Endothelial cell (in vitro differentiated cells): ENCODE measurements at regions not wholly inside any gene's neighbourhood (a gene's known extent, or its start where the extent isn't known, plus 50 kb on each side); places are given as distances from the start of the nearest gene placed in this dataset.

Experiments used
- DNase-seq: peaks from one replicate; pipeline ENCODE4 v3.0.0; 2021; ENCODE audit warnings: low spot score
- H3K27ac Mint-ChIP-seq: one replicate; pipeline ENCODE4 v1.8.0; 2021; ENCODE audit warnings: mixed read lengths, inconsistent platforms; ENCODE audit not compliant: unreplicated experiment
- H3K27me3 Mint-ChIP-seq: one replicate; pipeline ENCODE4 v1.8.0; 2021; ENCODE audit warnings: mild to moderate bottlenecking, moderate library complexity, mixed read lengths, inconsistent platforms; ENCODE audit not compliant: unreplicated experiment
- H3K36me3 Mint-ChIP-seq: one replicate; pipeline ENCODE4 v1.8.0; 2021; ENCODE audit warnings: mild to moderate bottlenecking, low read depth, mixed read lengths, inconsistent platforms; ENCODE audit not compliant: unreplicated experiment
- H3K4me1 Mint-ChIP-seq: one replicate; pipeline ENCODE4 v1.8.0; 2021; ENCODE audit warnings: mild to moderate bottlenecking, mixed read lengths, inconsistent platforms; ENCODE audit not compliant: unreplicated experiment
- H3K4me3 Mint-ChIP-seq: one replicate; pipeline ENCODE4 v1.8.0; 2021; ENCODE audit warnings: mild to moderate bottlenecking, mixed read lengths, inconsistent platforms; ENCODE audit not compliant: unreplicated experiment
- H3K9me3 Mint-ChIP-seq: one replicate; pipeline ENCODE4 v1.8.0; 2021; ENCODE audit warnings: mixed read lengths, inconsistent platforms; ENCODE audit not compliant: unreplicated experiment
- CTCF ChIP-seq: fragments of 200-600 bp; sonication (generic); IDR thresholded peaks from one replicate; pipeline ENCODE4 v1.5.0; 2021; ENCODE audit warnings: antibody characterized with exemption; ENCODE audit not compliant: unreplicated experiment

DNA sequence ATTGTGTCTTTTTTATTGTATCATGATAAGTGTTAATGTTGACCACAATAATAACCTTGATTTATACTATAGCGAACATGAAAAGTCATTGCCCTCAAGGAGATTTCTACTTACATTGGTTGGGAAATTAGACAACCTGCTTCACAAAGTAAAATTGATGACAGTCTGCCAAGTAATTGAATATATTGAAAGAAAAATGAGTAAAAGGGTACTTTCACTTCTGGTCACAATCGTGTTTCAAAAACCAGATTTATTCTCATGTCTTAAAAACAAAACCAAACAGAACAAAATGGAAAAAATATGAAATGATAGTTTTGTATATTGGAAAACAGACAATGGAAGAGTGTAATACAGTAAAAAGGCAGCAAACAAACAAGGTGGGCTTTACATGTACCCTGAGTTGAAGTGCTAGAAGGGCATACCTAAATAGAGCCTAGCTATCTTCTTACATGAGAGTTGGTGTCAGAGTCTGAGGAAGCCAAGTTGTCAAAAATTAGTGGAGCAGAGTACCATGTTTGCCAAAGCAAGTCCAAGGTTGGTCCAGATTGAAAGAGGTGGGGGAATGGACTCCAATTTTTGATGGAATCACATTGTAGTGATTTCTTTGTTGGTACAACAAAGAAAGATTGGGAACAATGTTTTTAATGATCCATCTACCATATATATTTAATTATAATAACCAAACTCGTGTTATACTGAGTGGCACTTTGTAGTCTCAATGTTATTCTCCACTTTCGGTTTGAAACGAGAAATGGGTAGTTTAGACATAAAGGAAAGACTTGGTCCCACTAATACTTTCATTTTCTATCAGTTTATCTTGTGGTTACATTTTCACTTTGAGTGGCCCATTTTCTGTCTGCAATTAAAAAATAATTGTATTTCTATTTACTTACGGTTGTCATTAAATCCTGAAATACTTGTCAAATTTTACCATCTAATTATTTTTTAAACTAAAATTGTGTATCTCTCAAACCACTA is 775.6 kb downstream of the STIM2 start:
- H3K27me3 Mint-ChIP-seq = no peaks in the 10 kb centered on the region
- no peaks in the 10 kb centered on the region for H3K9me3 Mint-ChIP-seq
- H3K36me3 Mint-ChIP-seq = no peaks in the 10 kb centered on the region
- H3K4me1 Mint-ChIP-seq = no peaks in the 10 kb centered on the region
- no peak for TF ChIP-seq CTCF
- DNase-seq = no peak
- H3K4me3 Mint-ChIP-seq = no peak overlapping the region
- no peak overlapping the region for H3K27ac Mint-ChIP-seq

DNA sequence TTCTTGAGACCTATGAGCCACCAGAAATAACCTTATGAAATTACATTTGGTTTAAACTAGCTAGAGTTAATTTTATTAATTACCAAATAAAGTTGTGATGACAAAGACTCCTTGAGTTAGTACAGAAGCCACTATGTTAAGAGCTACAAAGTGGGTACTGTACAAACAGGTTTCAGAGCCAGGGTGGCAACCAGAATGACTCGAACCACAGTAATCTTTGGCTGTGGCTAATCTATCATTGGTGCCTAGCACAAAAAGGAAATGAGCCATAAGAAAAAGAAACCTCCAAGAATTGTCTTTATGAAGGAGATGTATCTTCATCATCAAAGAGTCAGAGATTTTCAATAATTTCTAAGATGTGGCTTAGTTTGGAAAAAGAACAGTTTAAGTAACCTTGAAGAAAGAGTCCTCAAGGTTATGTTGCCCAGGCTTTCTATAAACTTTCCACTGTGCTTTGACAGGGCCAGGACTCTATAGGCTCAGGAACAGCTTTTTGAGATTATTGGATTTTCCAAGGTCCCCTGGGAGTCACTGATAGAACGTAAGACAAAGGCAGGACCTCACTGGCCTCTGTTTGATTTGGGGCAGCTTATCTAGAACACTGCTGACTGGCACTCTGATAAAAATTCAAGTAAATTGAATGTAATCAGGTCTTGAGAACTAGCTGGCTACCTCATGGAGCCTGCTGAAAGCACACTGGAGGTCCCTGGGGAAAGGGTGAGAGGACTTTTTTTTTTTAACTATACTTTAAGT is 777.7 kb downstream of the STIM2 start:
- Mint-ChIP-seq H3K4me1 (no peaks in the 10 kb centered on the region), H3K27me3 (no peaks in the 10 kb centered on the region), H3K9me3 (no peaks in the 10 kb centered on the region), H3K36me3 (no peaks in the 10 kb centered on the region), H3K4me3 (no peak overlapping the region), H3K27ac (no peak overlapping the region)
- no peak for TF ChIP-seq CTCF
- no peak for DNase-seq

DNA sequence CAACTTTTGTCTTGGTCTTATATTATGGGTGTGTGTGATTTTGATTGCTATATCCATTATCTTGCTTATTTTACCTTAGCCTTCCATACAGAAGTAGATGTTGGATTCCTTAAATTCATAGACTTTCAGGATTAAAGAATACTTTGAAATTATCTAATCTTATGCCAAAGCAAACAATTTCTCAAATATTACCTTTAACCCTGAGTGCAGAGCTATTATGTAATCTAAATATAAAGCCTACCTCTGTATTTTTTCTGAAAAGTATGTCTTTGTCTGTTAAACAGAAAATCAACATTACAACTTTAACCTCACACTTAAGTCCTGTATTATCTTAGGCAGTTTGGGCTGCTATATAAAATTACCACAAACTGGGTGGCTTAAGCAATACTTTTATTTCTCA is 782.5 kb downstream of the STIM2 start:
- TF ChIP-seq CTCF = no peak
- Mint-ChIP-seq H3K9me3 (no peaks in the 10 kb centered on the region), H3K4me3 (no peak overlapping the region), H3K27ac (no peak overlapping the region), H3K4me1 (no peaks in the 10 kb centered on the region), H3K27me3 (no peaks in the 10 kb centered on the region), H3K36me3 (no peaks in the 10 kb centered on the region)
- DNase-seq = no peak

DNA sequence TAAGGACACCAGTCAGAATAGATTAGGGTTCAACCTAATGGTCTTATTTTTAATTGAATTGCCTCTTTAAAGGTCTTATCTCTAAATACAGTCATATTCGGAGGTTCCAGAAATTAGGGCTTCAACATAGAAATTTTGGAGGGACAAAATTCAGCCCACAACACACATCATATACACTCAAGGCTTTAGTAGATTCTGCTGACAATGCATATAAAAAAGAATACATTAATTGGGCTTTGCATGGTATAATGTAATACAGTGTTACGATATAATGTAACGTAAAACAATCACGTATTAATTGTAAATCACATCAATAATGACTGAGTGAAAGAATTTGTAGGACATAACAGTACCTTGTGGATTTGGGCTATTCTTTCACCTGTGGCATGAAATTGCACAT is 787.8 kb downstream of the STIM2 start:
- no peak for TF ChIP-seq CTCF
- Mint-ChIP-seq H3K27ac (no peak overlapping the region), H3K4me3 (no peak overlapping the region), H3K9me3 (no peaks in the 10 kb centered on the region), H3K36me3 (no peaks in the 10 kb centered on the region), H3K4me1 (no peaks in the 10 kb centered on the region), H3K27me3 (no peaks in the 10 kb centered on the region)
- DNase-seq = no peak

DNA sequence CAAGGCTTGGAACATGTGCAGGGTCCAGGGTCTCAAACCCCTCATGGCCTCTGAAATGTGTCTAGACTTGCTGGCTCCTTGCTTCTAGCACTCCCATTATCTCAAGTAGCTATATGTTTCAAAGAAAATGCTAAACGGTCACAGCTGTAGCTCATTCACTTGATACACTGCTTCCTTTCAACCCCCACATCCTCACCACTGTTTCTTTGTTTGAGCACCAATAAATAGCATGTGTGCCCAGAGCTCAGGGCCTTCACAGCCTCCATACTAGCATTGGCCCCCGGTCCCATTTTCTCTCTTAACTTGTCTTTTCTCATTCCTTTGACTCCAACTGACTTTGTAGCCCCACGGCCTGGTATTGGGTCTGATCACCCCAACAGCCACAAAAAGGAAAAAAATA is 801.8 kb downstream of the STIM2 start:
- DNase-seq = no peak
- Mint-ChIP-seq H3K9me3 (no peaks in the 10 kb centered on the region), H3K36me3 (no peaks in the 10 kb centered on the region), H3K4me1 (no peaks in the 10 kb centered on the region), H3K4me3 (no peak overlapping the region), H3K27ac (no peak overlapping the region), H3K27me3 (no peaks in the 10 kb centered on the region)
- TF ChIP-seq CTCF = no peak
